ENCODE measurements at regions not wholly inside any gene's neighbourhood (a gene's known extent, or its start where the extent isn't known, plus 50 kb on each side); places are given as distances from the start of the nearest gene placed in this dataset.
"Not testable (repeated sequence)": the region's sequence is repeated elsewhere in the genome, so short reads cannot be mapped to it uniquely, and the experiment has no call there.

DNA sequence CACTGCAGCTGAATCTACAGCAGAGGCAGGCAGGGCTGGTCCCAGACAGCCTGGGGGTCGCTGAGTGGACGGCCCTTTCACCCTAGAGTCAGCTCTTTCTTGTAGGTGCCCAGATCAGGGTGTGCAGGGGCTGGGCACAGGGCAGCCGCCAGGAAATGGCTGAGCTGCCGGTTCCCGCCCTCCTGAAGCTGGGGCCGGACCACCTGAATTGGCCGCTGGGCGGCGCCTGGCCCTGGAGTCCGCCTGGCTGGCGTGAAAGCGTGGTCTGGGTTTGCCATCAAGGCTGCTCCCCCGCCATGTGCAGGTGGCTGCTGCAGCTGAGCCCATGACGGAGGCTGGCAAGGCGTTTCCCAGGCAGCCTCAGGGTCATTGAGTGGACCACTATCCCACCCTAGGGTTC is 85.7 kb downstream of the POTEM start:
- H2AFZ ChIP-seq; DNase-seq; BruUV-seq (replicated peaks); H4K20me1 ChIP-seq (ENCODE audit: insufficient read depth); H3K9me3 ChIP-seq (ENCODE audit: insufficient read depth, low read depth); H3K9me2 ChIP-seq (ENCODE audit: insufficient read depth); H3K4me3 ChIP-seq; H3K4me2 ChIP-seq; H3F3A ChIP-seq (ENCODE audit: insufficient read depth, low read depth); H3K27ac ChIP-seq; H3K36me3 ChIP-seq (ENCODE audit: low read depth); H3K4me1 ChIP-seq (replicated peaks; ENCODE audit: insufficient read depth); H3K27me3 ChIP-seq (ENCODE audit: insufficient read depth, low read depth); CTCF ChIA-PET; intact Hi-C loops (cut with micrococcal nuclease; ENCODE audit: unreplicated experiment); POLR2A ChIA-PET (ENCODE audit: unreplicated experiment); H3K79me2 ChIP-seq (ENCODE audit: low read depth): not testable (repeated sequence)

- H3K27ac ChIP-seq; H3K4me3 ChIP-seq; POLR2A ChIA-PET (ENCODE audit: unreplicated experiment); intact Hi-C loops (cut with micrococcal nuclease; ENCODE audit: unreplicated experiment); DNase-seq; H3K36me3 ChIP-seq (ENCODE audit: low read depth); H3K79me2 ChIP-seq (ENCODE audit: low read depth); H3K9me3 ChIP-seq (ENCODE audit: insufficient read depth, low read depth); BruUV-seq (replicated peaks); H3K4me2 ChIP-seq; H3K9me2 ChIP-seq (ENCODE audit: insufficient read depth); H3F3A ChIP-seq (ENCODE audit: insufficient read depth, low read depth); H3K27me3 ChIP-seq (ENCODE audit: insufficient read depth, low read depth); H3K4me1 ChIP-seq (replicated peaks; ENCODE audit: insufficient read depth); CTCF ChIA-PET; H2AFZ ChIP-seq; H4K20me1 ChIP-seq (ENCODE audit: insufficient read depth): not testable (repeated sequence)
Observed at GRCh38 chr14:19053426-19054050, 86.3 kb downstream of the POTEM start.

GRCh38 chr14:19054108-19054721 is 87.0 kb downstream of the POTEM start:
- H3K27me3 ChIP-seq (ENCODE audit: insufficient read depth, low read depth); H3F3A ChIP-seq (ENCODE audit: insufficient read depth, low read depth); H3K79me2 ChIP-seq (ENCODE audit: low read depth); H3K4me2 ChIP-seq; H3K27ac ChIP-seq; DNase-seq; H3K9me3 ChIP-seq (ENCODE audit: insufficient read depth, low read depth); H3K4me3 ChIP-seq; POLR2A ChIA-PET (ENCODE audit: unreplicated experiment); H3K36me3 ChIP-seq (ENCODE audit: low read depth); H3K9me2 ChIP-seq (ENCODE audit: insufficient read depth); H3K4me1 ChIP-seq (replicated peaks; ENCODE audit: insufficient read depth); intact Hi-C loops (cut with micrococcal nuclease; ENCODE audit: unreplicated experiment); CTCF ChIA-PET; H2AFZ ChIP-seq; BruUV-seq (replicated peaks); H4K20me1 ChIP-seq (ENCODE audit: insufficient read depth): not testable (repeated sequence)

- H3K27me3 ChIP-seq (ENCODE audit: insufficient read depth, low read depth); H3K27ac ChIP-seq; H3K79me2 ChIP-seq (ENCODE audit: low read depth); H3K9me3 ChIP-seq (ENCODE audit: insufficient read depth, low read depth); H3F3A ChIP-seq (ENCODE audit: insufficient read depth, low read depth); CTCF ChIA-PET; DNase-seq; H2AFZ ChIP-seq; intact Hi-C loops (cut with micrococcal nuclease; ENCODE audit: unreplicated experiment); POLR2A ChIA-PET (ENCODE audit: unreplicated experiment); BruUV-seq (replicated peaks); H3K36me3 ChIP-seq (ENCODE audit: low read depth); H3K9me2 ChIP-seq (ENCODE audit: insufficient read depth); H4K20me1 ChIP-seq (ENCODE audit: insufficient read depth); H3K4me2 ChIP-seq; H3K4me3 ChIP-seq; H3K4me1 ChIP-seq (replicated peaks; ENCODE audit: insufficient read depth): not testable (repeated sequence)
Observed at GRCh38 chr14:19054934-19055333, 87.7 kb downstream of the POTEM start.

DNA sequence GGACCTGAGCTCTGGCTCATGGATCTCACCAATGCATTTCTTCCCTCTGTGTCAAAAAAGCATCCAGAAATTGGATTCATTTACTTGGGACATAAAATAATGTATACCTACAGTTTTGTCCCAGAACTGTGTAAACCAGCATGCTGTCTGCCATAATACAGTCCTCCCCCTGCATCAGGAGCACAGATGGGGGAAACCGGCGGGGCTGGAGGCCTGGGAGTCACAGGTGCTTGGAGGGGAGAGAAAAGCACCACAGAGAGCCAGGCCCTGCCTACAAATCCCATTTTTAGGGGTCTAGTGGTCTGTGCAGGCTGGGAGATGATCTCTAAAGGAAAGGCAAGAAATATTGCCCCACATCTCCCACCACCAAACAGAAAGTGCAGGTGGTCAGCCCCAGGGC is 91.8 kb downstream of the POTEM start:
- H3F3A ChIP-seq (ENCODE audit: insufficient read depth, low read depth); H3K4me2 ChIP-seq; BruUV-seq (replicated peaks); POLR2A ChIA-PET (ENCODE audit: unreplicated experiment); H4K20me1 ChIP-seq (ENCODE audit: insufficient read depth); H3K36me3 ChIP-seq (ENCODE audit: low read depth); H3K79me2 ChIP-seq (ENCODE audit: low read depth); H3K27me3 ChIP-seq (ENCODE audit: insufficient read depth, low read depth); H3K4me1 ChIP-seq (replicated peaks; ENCODE audit: insufficient read depth); H3K27ac ChIP-seq; CTCF ChIA-PET; H3K9me2 ChIP-seq (ENCODE audit: insufficient read depth); H3K9me3 ChIP-seq (ENCODE audit: insufficient read depth, low read depth); H2AFZ ChIP-seq; intact Hi-C loops (cut with micrococcal nuclease; ENCODE audit: unreplicated experiment); H3K4me3 ChIP-seq; DNase-seq: not testable (repeated sequence)

- H3K27me3 ChIP-seq (ENCODE audit: insufficient read depth, low read depth); H3K4me3 ChIP-seq; intact Hi-C loops (cut with micrococcal nuclease; ENCODE audit: unreplicated experiment); H4K20me1 ChIP-seq (ENCODE audit: insufficient read depth); CTCF ChIA-PET; BruUV-seq (replicated peaks); H3K27ac ChIP-seq; H3K9me3 ChIP-seq (ENCODE audit: insufficient read depth, low read depth); H2AFZ ChIP-seq; DNase-seq; POLR2A ChIA-PET (ENCODE audit: unreplicated experiment); H3K79me2 ChIP-seq (ENCODE audit: low read depth); H3K4me2 ChIP-seq; H3F3A ChIP-seq (ENCODE audit: insufficient read depth, low read depth); H3K36me3 ChIP-seq (ENCODE audit: low read depth); H3K4me1 ChIP-seq (replicated peaks; ENCODE audit: insufficient read depth); H3K9me2 ChIP-seq (ENCODE audit: insufficient read depth): not testable (repeated sequence)
Observed at GRCh38 chr14:19061689-19062450, 94.6 kb downstream of the POTEM start.

- H3K27me3 ChIP-seq (ENCODE audit: insufficient read depth, low read depth); H3F3A ChIP-seq (ENCODE audit: insufficient read depth, low read depth); DNase-seq; H3K9me2 ChIP-seq (ENCODE audit: insufficient read depth); H3K4me1 ChIP-seq (replicated peaks; ENCODE audit: insufficient read depth); H3K9me3 ChIP-seq (ENCODE audit: insufficient read depth, low read depth); H3K4me2 ChIP-seq; intact Hi-C loops (cut with micrococcal nuclease; ENCODE audit: unreplicated experiment); POLR2A ChIA-PET (ENCODE audit: unreplicated experiment); H4K20me1 ChIP-seq (ENCODE audit: insufficient read depth); H2AFZ ChIP-seq; H3K27ac ChIP-seq; H3K4me3 ChIP-seq; H3K36me3 ChIP-seq (ENCODE audit: low read depth); H3K79me2 ChIP-seq (ENCODE audit: low read depth); CTCF ChIA-PET: not testable (repeated sequence)
- BruUV-seq (replicated peaks) = TSS peak; percentile 25
Observed at GRCh38 chr14:19068957-19069356, 101.7 kb downstream of the POTEM start.
